Glutamatergic neuron (in vitro differentiated cells): ENCODE measurements at regions not wholly inside any gene's neighbourhood (a gene's known extent, or its start where the extent isn't known, plus 50 kb on each side); places are given as distances from the start of the nearest gene placed in this dataset.

ENCODE experiments used
- DNase-seq: peaks from one replicate; pipeline ENCODE4 v3.0.0; 2022
- H3K27ac Mint-ChIP-seq: one replicate; pipeline ENCODE4 v1.8.0; 2020; ENCODE audit warnings: mild to moderate bottlenecking, mixed read lengths, inconsistent platforms; ENCODE audit not compliant: unreplicated experiment
- H3K27me3 Mint-ChIP-seq: one replicate; pipeline ENCODE4 v1.8.0; 2020; ENCODE audit warnings: mild to moderate bottlenecking, moderate library complexity, mixed read lengths, inconsistent platforms; ENCODE audit not compliant: unreplicated experiment
- H3K36me3 Mint-ChIP-seq: one replicate; pipeline ENCODE4 v1.8.0; 2020; ENCODE audit warnings: mild to moderate bottlenecking, mixed read lengths, inconsistent platforms; ENCODE audit not compliant: unreplicated experiment
- H3K4me1 Mint-ChIP-seq: one replicate; pipeline ENCODE4 v1.8.0; 2020; ENCODE audit warnings: mild to moderate bottlenecking, low read depth, mixed read lengths, inconsistent platforms; ENCODE audit not compliant: unreplicated experiment
- H3K4me3 Mint-ChIP-seq: one replicate; pipeline ENCODE4 v1.8.0; 2020; ENCODE audit warnings: mild to moderate bottlenecking, mixed read lengths, inconsistent platforms; ENCODE audit not compliant: unreplicated experiment
- H3K9me3 Mint-ChIP-seq: one replicate; pipeline ENCODE4 v1.8.0; 2020; ENCODE audit warnings: mild to moderate bottlenecking, moderate library complexity, mixed read lengths, inconsistent platforms; ENCODE audit not compliant: unreplicated experiment
- TF ChIP-seq, protein P1 (sequence below): fragments of 200-600 bp; sonication (generic); IDR thresholded peaks from one replicate; pipeline ENCODE4 v1.5.0; 2021; ENCODE audit not compliant: partially characterized antibody, unreplicated experiment

GRCh38 chr3:13142552-13143380, 69.5 kb upstream of the IQSEC1 start:
- no peaks in the 10 kb centered on the region for H3K36me3 Mint-ChIP-seq
- no peak overlapping the region for H3K4me3 Mint-ChIP-seq
- no peaks in the 10 kb centered on the region for H3K4me1 Mint-ChIP-seq
- H3K27ac Mint-ChIP-seq = no peak overlapping the region
- H3K9me3 Mint-ChIP-seq = peaks cover 1% of the 10 kb centered on the region
- TF ChIP-seq, protein P1, sequence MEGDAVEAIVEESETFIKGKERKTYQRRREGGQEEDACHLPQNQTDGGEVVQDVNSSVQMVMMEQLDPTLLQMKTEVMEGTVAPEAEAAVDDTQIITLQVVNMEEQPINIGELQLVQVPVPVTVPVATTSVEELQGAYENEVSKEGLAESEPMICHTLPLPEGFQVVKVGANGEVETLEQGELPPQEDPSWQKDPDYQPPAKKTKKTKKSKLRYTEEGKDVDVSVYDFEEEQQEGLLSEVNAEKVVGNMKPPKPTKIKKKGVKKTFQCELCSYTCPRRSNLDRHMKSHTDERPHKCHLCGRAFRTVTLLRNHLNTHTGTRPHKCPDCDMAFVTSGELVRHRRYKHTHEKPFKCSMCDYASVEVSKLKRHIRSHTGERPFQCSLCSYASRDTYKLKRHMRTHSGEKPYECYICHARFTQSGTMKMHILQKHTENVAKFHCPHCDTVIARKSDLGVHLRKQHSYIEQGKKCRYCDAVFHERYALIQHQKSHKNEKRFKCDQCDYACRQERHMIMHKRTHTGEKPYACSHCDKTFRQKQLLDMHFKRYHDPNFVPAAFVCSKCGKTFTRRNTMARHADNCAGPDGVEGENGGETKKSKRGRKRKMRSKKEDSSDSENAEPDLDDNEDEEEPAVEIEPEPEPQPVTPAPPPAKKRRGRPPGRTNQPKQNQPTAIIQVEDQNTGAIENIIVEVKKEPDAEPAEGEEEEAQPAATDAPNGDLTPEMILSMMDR = no peak
- DNase-seq = no peak
- peaks cover 11% of the 10 kb centered on the region for H3K27me3 Mint-ChIP-seq

DNA sequence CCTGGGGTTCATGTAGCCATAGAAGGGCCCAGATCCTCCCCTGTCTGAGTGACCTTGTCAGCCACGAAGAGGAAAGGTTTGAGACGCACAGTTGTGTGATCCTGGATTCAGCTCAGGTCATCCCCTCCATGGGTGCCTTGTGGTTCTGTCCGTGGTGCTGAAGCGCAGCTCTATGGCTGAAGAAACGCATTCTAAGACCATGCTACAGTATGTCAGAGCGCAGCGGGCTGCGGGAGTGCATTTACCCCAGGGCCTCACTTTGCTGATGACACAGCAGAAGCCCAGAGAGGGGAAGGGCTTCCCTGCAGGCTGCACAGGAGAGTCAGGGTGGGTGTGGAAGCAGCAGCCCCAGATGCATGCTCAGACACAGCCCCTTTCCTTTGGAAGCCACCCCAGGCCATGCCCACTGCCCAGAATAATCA, 68.8 kb upstream of the IQSEC1 start:
- Mint-ChIP-seq H3K4me1 (no peaks in the 10 kb centered on the region), H3K27ac (no peak overlapping the region), H3K36me3 (no peaks in the 10 kb centered on the region), H3K4me3 (no peak overlapping the region), H3K9me3 (peaks cover 1% of the 10 kb centered on the region), H3K27me3 (peaks cover 9% of the 10 kb centered on the region)
- DNase-seq = no peak
- TF ChIP-seq, protein P1 = no peak

DNA sequence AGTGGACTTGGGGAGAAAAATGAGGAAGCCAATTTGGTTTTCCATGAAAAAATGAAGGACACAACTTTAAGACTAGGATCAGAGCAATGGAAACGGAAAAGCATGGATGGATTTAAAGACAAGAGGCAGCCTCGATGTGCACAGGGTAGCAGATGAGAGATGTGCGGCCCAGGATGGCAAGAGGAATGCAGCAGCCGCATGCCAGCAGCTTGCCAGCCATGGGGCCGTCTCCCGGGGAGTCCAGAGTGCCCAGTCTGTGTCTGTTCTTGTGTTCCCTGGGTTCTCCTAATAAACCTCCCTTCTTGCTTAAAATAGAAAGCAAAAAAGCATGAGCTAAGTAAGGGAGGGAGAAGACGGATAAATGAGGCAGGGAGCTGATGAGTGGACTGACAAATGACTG, 68.0 kb upstream of the IQSEC1 start:
- Mint-ChIP-seq H3K36me3 (no peaks in the 10 kb centered on the region), H3K4me1 (peaks cover 4% of the 10 kb centered on the region), H3K4me3 (no peak overlapping the region), H3K27ac (no peak overlapping the region), H3K9me3 (peaks cover 1% of the 10 kb centered on the region), H3K27me3 (peaks cover 13% of the 10 kb centered on the region)
- TF ChIP-seq, protein P1 = no peak
- DNase-seq = no peak

- peaks cover 4% of the 10 kb centered on the region for H3K4me1 Mint-ChIP-seq
- H3K27ac Mint-ChIP-seq = no peak overlapping the region
- no peaks in the 10 kb centered on the region for H3K36me3 Mint-ChIP-seq
- H3K4me3 Mint-ChIP-seq = no peak overlapping the region
- peaks cover 1% of the 10 kb centered on the region for H3K9me3 Mint-ChIP-seq
- DNase-seq = no peak
- TF ChIP-seq, protein P1 = no peak
- peaks cover 13% of the 10 kb centered on the region for H3K27me3 Mint-ChIP-seq
Measured at GRCh38 chr3:13140596-13140995, 67.4 kb upstream of the IQSEC1 start.

- Mint-ChIP-seq H3K4me3 (no peak overlapping the region), H3K27me3 (peaks cover 12% of the 10 kb centered on the region), H3K9me3 (no peaks in the 10 kb centered on the region), H3K36me3 (no peaks in the 10 kb centered on the region), H3K4me1 (peaks cover 4% of the 10 kb centered on the region), H3K27ac (peak overlapping the region; percentile 1)
- DNase-seq = no peak
- TF ChIP-seq, protein P1 = no peak
Measured at GRCh38 chr3:13139471-13140065, 66.3 kb upstream of the IQSEC1 start.
